Common myeloid progenitor, CD34-positive (primary cell): ENCODE measurements at regions not wholly inside any gene's neighbourhood (a gene's known extent, or its start where the extent isn't known, plus 50 kb on each side); places are given as distances from the start of the nearest gene placed in this dataset.

Experiments
- CTCF ChIA-PET: fragments of 350-600 bp; sonication (Branson Sonifier 250); formaldehyde crosslinking; loops from one replicate; lab custom pipeline; 2021; ENCODE audit warnings: antibody characterized with exemption; lab: Charles Lee
- POLR2A ChIA-PET: fragments of 350-600 bp; sonication (Branson Sonifier 250); formaldehyde crosslinking; loops from one replicate; lab custom pipeline; 2021; ENCODE audit warnings: antibody characterized with exemption; lab: Charles Lee
- DNase-seq, 3 donors: peaks; one replicate each; pipeline versions ENCODE4 v3.0.0 to v3.0.0-alpha.2; 2013
- H3K27ac ChIP-seq, 2 experiments: 1 replicate in 1 of 2; 2 replicates in 1 of 2; pipeline ENCODE4 v1.7.0; 2013; ENCODE audit warnings: inconsistent platforms in 2 of 2, low read length in 2 of 2, mild to moderate bottlenecking in 2 of 2, low read depth in 1 of 2, moderate library complexity in 1 of 2; ENCODE audit not compliant: severe bottlenecking in 2 of 2, insufficient read depth in 1 of 2, poor library complexity in 1 of 2
- H3K27me3 ChIP-seq, 5 experiments: replicated peaks in 2 of 5; 1 replicate in 3 of 5; 2 replicates in 2 of 5; pipeline versions ENCODE4 v1.6.1 to v1.7.0; 2013; ENCODE audit warnings: low read length in 4 of 5, mild to moderate bottlenecking in 2 of 5, moderate library complexity in 2 of 5, inconsistent platforms in 1 of 5; ENCODE audit not compliant: insufficient read depth in 5 of 5, control insufficient read depth in 4 of 5
- H3K36me3 ChIP-seq, 4 experiments: 1 replicate in 2 of 4; 2 replicates in 2 of 4; pipeline versions ENCODE4 v1.6.1 to v1.7.0; 2013; ENCODE audit warnings: low read length in 3 of 4, control low read depth in 1 of 4, mild to moderate bottlenecking in 1 of 4; ENCODE audit not compliant: control insufficient read depth in 4 of 4, insufficient read depth in 4 of 4
- H3K4me1 ChIP-seq, 4 experiments: 1 replicate in 3 of 4; 2 replicates in 1 of 4; pipeline versions ENCODE4 v1.6.1 to v1.7.1; 2013; ENCODE audit warnings: low read length in 3 of 4, mild to moderate bottlenecking in 3 of 4, control low read depth in 1 of 4, inconsistent platforms in 1 of 4, moderate library complexity in 1 of 4; ENCODE audit not compliant: control insufficient read depth in 4 of 4, insufficient read depth in 4 of 4; ENCODE audit errors: control extremely low read depth in 1 of 4
- H3K4me3 ChIP-seq, 7 experiments: 1 replicate in 4 of 7; 2 replicates in 3 of 7; pipeline versions ENCODE4 v1.5.1 to v1.7.0; 2013; ENCODE audit warnings: mild to moderate bottlenecking in 7 of 7, low read length in 6 of 7, moderate library complexity in 6 of 7, inconsistent platforms in 2 of 7, low read depth in 2 of 7, control low read depth in 1 of 7; ENCODE audit not compliant: insufficient read depth in 4 of 7, control insufficient read depth in 1 of 7; ENCODE audit errors: extremely low read depth in 1 of 7
- H3K9me3 ChIP-seq, 5 experiments: 1 replicate in 4 of 5; 2 replicates in 1 of 5; pipeline versions ENCODE4 v1.6.1 to v1.7.1; 2013; ENCODE audit warnings: low read length in 4 of 5, mild to moderate bottlenecking in 2 of 5, inconsistent platforms in 1 of 5, low read depth in 1 of 5, moderate library complexity in 1 of 5; ENCODE audit not compliant: control insufficient read depth in 4 of 5, insufficient read depth in 2 of 5; ENCODE audit errors: control extremely low read depth in 1 of 5
- WGBS: methylation state at CpG from one replicate; pipeline ENCODE4 v1.1.5; 2013; ENCODE audit not compliant: insufficient coverage; 5-methylcytosine and 5-hydroxymethylcytosine counted together

DNA sequence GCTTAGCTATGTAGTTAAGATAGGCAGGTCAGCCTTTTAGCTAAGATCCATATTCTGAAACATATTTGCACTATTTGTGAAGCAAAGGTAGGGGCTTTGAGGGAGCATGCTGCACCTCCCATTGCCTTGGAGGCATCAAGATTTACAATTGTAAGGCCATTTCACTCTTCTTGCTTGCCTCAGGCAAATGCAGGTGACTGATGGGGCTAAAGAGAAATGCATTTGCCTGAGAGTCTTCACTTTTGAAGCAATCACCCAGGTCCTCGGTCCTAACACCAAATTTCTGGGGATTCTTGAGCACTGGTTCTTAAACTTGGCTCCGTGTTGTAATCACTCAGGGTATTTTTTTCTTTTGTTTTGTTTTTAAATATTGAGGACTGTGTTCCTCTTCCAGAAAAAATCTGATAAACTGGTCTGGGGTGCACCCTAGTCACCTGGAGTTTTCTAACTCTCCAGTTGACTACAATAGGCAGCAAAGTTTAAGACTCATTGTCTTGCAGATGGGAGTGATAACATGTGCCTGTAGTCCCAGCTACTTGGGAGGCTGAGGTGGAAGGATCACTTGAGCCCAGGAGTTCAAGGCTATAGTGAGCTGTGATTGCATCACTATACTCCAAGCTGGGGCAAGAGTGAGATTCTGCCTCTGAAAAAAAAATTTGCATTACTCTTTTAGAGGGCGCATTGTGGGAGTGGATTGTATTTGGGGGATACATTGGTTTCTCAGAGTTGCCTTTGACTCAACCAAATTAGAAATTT is 68.1 kb downstream of the EOMES start:
- Histone ChIP-seq H3K27me3 (no peaks in the 10 kb centered on the region), H3K9me3 (peaks cover 0 to 1% (median 0%) of the 10 kb centered on the region in 5 experiments), H3K4me1 (no peaks in the 10 kb centered on the region), H3K27ac (no peak overlapping the region), H3K4me3 (no peak overlapping the region), H3K36me3 (no peaks in the 10 kb centered on the region)
- DNase-seq = no peak
- CTCF ChIA-PET = interaction anchor here (1.0 to 1.1 kb wide), 2 partner anchors 12 to 30 kb away, joined by 3 read pairs; no protein-coding TSS in a partner anchor
- WGBS = 100% methylated on average over 1 of the region's 3 CpGs
- POLR2A ChIA-PET = no interaction called here

DNA sequence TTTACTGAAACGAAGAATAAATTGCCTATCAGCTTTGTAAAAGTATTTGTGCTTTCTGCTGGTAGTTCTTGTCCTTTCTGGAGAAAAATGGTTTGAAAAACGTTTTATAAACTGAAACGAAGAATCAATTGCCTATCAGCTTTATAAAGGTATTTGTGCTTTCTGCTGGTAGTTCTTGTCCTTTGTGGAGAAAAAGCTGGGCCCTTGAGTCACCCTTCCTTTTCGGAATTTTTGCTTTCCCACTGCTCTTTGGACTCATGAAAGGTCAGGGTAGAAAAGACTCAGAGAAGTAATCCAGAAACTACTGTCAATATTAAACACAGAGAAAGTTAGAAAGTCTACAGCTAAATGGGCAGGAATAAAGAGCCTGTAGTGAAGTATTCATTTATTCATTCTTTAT is 72.8 kb downstream of the EOMES start:
- no peaks in the 10 kb centered on the region for H3K36me3 ChIP-seq
- no peak overlapping the region for H3K4me3 ChIP-seq
- ChIA-PET CTCF (interaction anchor here (1.3 kb wide), 1 partner anchor 9 kb away, joined by 4 read pairs; no protein-coding TSS in a partner anchor), POLR2A (no interaction called here)
- no peak overlapping the region for H3K27ac ChIP-seq
- no peaks in the 10 kb centered on the region for H3K27me3 ChIP-seq
- H3K9me3 ChIP-seq = no peaks in the 10 kb centered on the region
- WGBS = 95% methylated on average over 3 of the region's 4 CpGs
- H3K4me1 ChIP-seq = no peaks in the 10 kb centered on the region
- DNase-seq = no peak

GRCh38 chr3:27646896-27647295 is 75.2 kb downstream of the EOMES start:
- Histone ChIP-seq H3K27me3 (no peaks in the 10 kb centered on the region), H3K27ac (no peak overlapping the region), H3K36me3 (no peaks in the 10 kb centered on the region), H3K4me1 (no peaks in the 10 kb centered on the region), H3K4me3 (no peak overlapping the region), H3K9me3 (no peaks in the 10 kb centered on the region)
- ChIA-PET POLR2A (no interaction called here), CTCF (interaction anchor here (0.6 to 1.2 kb wide), 2 partner anchors 12 to 80 kb away, joined by 3 read pairs; no protein-coding TSS in a partner anchor)
- DNase-seq = no peak

DNA sequence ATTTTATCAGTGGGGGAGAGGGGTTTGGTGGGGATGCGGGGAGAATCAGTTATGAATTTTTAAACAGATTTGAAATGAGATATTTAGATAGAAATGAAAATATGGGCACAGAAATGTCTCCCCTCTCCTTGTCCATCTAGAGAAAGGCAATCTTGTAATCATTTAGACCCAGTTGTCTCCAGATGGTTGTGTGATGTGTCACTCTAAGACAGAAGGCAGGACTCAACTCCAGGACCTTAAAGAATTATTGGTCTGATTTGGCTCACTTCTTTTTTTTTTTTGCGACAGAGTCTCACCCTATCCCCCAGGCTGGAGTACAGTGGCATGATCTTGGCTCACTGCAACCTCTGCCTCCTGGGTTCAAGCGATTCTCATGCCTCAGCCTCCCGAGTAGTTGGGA is 77.2 kb downstream of the EOMES start:
- ChIA-PET CTCF (interaction anchor here (1.5 kb wide), 1 partner anchor 22 kb away, joined by 3 read pairs; no protein-coding TSS in a partner anchor), POLR2A (no interaction called here)
- Histone ChIP-seq H3K9me3 (no peaks in the 10 kb centered on the region), H3K27me3 (no peaks in the 10 kb centered on the region), H3K4me1 (peaks cover 0 to under 1% (median 0%) of the 10 kb centered on the region in 4 experiments), H3K27ac (no peak overlapping the region), H3K4me3 (no peak overlapping the region), H3K36me3 (no peaks in the 10 kb centered on the region)
- DNase-seq = no peak
- 100% methylated on average over 1 of the region's 4 CpGs for WGBS

GRCh38 chr3:27643355-27643754 is 78.8 kb downstream of the EOMES start:
- Histone ChIP-seq H3K4me1 (peaks cover 0 to 9% (median 6%) of the 10 kb centered on the region in 4 experiments), H3K9me3 (no peaks in the 10 kb centered on the region), H3K27me3 (no peaks in the 10 kb centered on the region), H3K27ac (no peak overlapping the region), H3K36me3 (no peaks in the 10 kb centered on the region), H3K4me3 (no peak overlapping the region)
- ChIA-PET CTCF (interaction anchor here (1.5 kb wide), 1 partner anchor 23 kb away, joined by 3 read pairs; no protein-coding TSS in a partner anchor), POLR2A (no interaction called here)
- no peak for DNase-seq
- WGBS = 100% methylated on average over 1 of the region's 3 CpGs

GRCh38 chr3:27642796-27643195 is 79.3 kb downstream of the EOMES start:
- WGBS = 93% methylated on average over 3 of the region's 5 CpGs

DNA sequence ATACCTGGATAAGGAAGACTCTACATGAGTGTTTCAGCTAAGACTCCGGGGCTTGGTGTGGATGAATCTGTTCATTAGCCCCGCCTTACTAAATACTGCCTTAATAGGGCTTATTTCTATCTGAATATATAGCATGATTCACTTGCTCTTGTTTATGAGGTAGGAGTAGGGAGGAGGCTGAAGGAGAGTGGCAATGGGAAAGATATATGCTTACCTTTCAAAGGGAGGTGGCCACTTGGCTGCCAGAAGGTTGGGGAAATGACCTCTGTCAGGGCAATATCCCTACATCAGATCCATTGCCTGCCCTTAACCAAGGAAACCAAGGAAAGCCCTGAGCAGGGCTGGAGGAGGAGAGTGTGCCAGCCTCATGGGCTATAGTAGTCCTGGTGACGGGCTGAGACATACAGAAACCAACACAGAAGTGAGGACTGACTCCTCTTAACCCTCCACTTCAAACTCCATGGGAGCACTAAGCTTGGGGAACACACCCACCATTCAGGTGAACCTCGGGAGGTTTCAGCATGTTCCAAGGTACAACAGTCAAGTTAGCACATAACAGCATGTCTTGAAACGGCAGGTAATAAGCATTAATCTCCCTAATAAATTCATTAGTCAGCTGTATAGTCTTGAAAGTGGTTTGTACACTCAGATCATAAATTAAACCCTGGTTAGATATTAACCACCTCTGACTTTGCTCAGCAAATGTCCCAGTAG is 80.1 kb downstream of the EOMES start:
- WGBS = no CpG with 5 or more reads among the region's 5 CpGs
- POLR2A ChIA-PET = interaction anchor here (0.6 kb wide), 1 partner anchor 9 kb away, joined by 3 read pairs; no protein-coding TSS in a partner anchor
- CTCF ChIA-PET = interaction anchor here (1.3 kb wide), 1 partner anchor 21 kb away, joined by 3 read pairs; no protein-coding TSS in a partner anchor

More at GRCh38 chr3:27642796-27643195, 79.3 kb downstream of the EOMES start:
- Histone ChIP-seq H3K27ac (no peak overlapping the region), H3K4me1 (peaks cover 0 to 9% (median 6%) of the 10 kb centered on the region in 4 experiments), H3K4me3 (no peak overlapping the region), H3K9me3 (no peaks in the 10 kb centered on the region), H3K36me3 (no peaks in the 10 kb centered on the region), H3K27me3 (no peaks in the 10 kb centered on the region)
- ChIA-PET POLR2A (no interaction called here), CTCF (no interaction called here)
- no peak for DNase-seq

More for the DNA sequence above, 80.1 kb downstream of the EOMES start:
- Histone ChIP-seq H3K36me3 (no peaks in the 10 kb centered on the region), H3K27me3 (no peaks in the 10 kb centered on the region), H3K4me3 (no peak overlapping the region), H3K27ac (no peak overlapping the region), H3K9me3 (no peaks in the 10 kb centered on the region), H3K4me1 (peaks cover 0 to 9% (median 6%) of the 10 kb centered on the region in 4 experiments)
- DNase-seq = no peak
